HL-60 (cell line): ENCODE measurements at regions not wholly inside any gene's neighbourhood (a gene's known extent, or its start where the extent isn't known, plus 50 kb on each side); places are given as distances from the start of the nearest gene placed in this dataset.

Experiments used
- DNase-seq, 2 experiments: peaks; one replicate each; pipeline ENCODE4 v3.0.0-alpha.2; 2010 to 2020; ENCODE audit warnings: low read depth in 1 of 2, low spot score in 1 of 2
- H3K27ac ChIP-seq: fragments of 250-450 bp; sonication (Bioruptor Pico); replicated peaks from 2 replicates; pipeline ENCODE4 v1.5.1; 2020; ENCODE audit warnings: mild to moderate bottlenecking, moderate library complexity
- H3K27me3 ChIP-seq: fragments of 250-450 bp; sonication (Bioruptor Pico); 2 replicates; pipeline ENCODE4 v1.5.1; 2021; ENCODE audit warnings: mild to moderate bottlenecking, moderate library complexity; ENCODE audit not compliant: insufficient read depth, poor library complexity, severe bottlenecking
- H3K4me3 ChIP-seq: replicated peaks from 2 replicates; pipeline ENCODE4 v1.5.1; 2011; ENCODE audit warnings: mild to moderate bottlenecking, control low read depth, low read length; ENCODE audit not compliant: insufficient read depth
- CTCF ChIP-seq: IDR thresholded peaks from one replicate; pipeline ENCODE4 v1.5.1; 2011; ENCODE audit warnings: low read length, control low read depth, inconsistent platforms; ENCODE audit not compliant: insufficient read depth
- GABPA ChIP-seq: IDR thresholded peaks from 2 replicates; pipeline ENCODE4 v1.6.1; 2012; ENCODE audit warnings: low read depth
- POLR2AphosphoS5 ChIP-seq: IDR thresholded peaks from 2 replicates; pipeline ENCODE4 v1.6.1; 2012; ENCODE audit warnings: low read depth
- SPI1 ChIP-seq: IDR thresholded peaks from 2 replicates; pipeline ENCODE4 v1.6.1; 2012; ENCODE audit warnings: low read depth, mild to moderate bottlenecking, borderline replicate concordance
- TF ChIP-seq, protein P1 (sequence below): IDR thresholded peaks from 2 replicates; pipeline ENCODE4 v1.6.1; 2012; ENCODE audit warnings: low read depth; ENCODE audit not compliant: insufficient replicate concordance

DNA sequence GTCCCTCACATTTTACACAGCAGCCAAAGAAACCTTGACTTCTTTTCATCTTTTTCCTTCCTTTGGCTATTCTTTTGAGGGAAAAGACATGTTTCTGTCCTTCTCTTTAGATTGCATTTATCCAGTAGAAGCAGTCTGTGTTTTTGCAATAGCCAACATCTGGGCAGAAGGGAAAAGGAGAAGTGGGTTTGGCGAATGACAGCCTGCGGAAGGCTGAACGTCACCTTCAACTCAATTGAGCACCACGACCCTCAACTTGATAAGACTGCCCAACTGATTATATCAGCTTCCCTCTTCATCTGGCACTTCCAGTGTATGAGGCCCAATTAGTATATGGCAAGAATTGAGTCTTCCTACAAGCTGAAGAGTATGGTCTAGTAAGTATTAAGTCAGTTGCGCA lies 1997.6 kb upstream of the WWC1 start:
- TF ChIP-seq SPI1, result peak; percentile 74
- TF ChIP-seq POLR2AphosphoS5, result no peak
- TF ChIP-seq CTCF, result no peak
- no peak for TF ChIP-seq GABPA
- Histone ChIP-seq H3K27ac (no peak overlapping the region), H3K27me3 (no peaks in the 10 kb centered on the region), H3K4me3 (no peak overlapping the region)
- peak in 1 of 2 experiments; percentile 2 for DNase-seq

- H3K27ac ChIP-seq, result no peak overlapping the region
- no peaks in the 10 kb centered on the region for H3K27me3 ChIP-seq
- no peak for TF ChIP-seq POLR2AphosphoS5
- TF ChIP-seq SPI1, result no peak
- TF ChIP-seq, protein P1, sequence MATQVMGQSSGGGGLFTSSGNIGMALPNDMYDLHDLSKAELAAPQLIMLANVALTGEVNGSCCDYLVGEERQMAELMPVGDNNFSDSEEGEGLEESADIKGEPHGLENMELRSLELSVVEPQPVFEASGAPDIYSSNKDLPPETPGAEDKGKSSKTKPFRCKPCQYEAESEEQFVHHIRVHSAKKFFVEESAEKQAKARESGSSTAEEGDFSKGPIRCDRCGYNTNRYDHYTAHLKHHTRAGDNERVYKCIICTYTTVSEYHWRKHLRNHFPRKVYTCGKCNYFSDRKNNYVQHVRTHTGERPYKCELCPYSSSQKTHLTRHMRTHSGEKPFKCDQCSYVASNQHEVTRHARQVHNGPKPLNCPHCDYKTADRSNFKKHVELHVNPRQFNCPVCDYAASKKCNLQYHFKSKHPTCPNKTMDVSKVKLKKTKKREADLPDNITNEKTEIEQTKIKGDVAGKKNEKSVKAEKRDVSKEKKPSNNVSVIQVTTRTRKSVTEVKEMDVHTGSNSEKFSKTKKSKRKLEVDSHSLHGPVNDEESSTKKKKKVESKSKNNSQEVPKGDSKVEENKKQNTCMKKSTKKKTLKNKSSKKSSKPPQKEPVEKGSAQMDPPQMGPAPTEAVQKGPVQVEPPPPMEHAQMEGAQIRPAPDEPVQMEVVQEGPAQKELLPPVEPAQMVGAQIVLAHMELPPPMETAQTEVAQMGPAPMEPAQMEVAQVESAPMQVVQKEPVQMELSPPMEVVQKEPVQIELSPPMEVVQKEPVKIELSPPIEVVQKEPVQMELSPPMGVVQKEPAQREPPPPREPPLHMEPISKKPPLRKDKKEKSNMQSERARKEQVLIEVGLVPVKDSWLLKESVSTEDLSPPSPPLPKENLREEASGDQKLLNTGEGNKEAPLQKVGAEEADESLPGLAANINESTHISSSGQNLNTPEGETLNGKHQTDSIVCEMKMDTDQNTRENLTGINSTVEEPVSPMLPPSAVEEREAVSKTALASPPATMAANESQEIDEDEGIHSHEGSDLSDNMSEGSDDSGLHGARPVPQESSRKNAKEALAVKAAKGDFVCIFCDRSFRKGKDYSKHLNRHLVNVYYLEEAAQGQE, result no peak
- TF ChIP-seq GABPA, result no peak
- no peak for TF ChIP-seq CTCF
- no peak overlapping the region for H3K4me3 ChIP-seq
- no peak for DNase-seq
Observed at GRCh38 chr5:166302166-166302565, 1989.3 kb upstream of the WWC1 start.

DNA sequence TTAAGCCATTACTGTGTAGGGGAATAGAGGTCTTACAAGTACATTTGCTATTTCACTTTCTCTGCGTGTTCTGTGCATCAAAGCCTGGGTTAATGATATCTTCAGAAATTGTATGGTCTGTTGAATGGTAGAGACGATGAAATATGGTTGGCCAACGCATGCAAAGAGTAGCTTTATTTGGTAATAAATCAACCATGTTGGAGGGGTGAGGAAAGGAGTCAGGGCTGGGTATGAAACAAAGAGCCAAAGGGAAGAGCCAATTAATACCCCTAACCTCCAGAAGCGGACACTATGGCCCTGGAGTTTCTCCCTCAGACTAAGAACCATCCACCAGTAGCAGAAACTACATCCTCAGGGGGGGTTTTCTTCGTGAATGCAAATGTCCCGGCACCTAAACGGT lies 1974.0 kb upstream of the WWC1 start:
- Histone ChIP-seq H3K4me3 (no peak overlapping the region), H3K27me3 (no peaks in the 10 kb centered on the region), H3K27ac (no peak overlapping the region)
- TF ChIP-seq GABPA, result no peak
- TF ChIP-seq CTCF, result no peak
- TF ChIP-seq SPI1, result no peak
- TF ChIP-seq POLR2AphosphoS5, result no peak
- TF ChIP-seq, protein P1, result no peak
- no peak for DNase-seq

DNA sequence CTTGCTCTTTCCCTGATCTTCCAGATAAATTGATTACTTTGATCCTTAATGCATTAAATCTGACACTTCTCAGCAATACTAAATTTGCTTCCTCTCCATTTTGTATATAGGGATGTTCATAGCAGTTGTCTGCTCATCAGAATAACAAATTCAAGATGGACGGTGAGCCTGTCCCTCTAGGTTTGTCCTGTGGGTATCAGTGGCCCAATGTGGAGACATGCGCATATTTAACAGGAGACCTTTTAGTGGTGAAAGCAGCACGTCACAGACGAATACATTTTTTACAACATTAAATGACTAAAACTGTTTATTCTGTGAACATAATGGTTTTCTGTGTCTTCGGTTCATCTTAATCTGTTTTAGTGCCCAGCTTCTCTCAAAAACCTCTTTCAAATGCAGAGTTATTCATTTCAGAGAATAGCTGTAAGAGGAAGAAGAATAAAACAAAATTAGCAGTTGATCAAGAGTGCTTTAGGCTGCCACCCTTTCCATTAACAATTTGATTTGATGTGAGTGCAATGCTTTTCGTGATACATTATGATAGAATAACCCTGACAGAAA lies 1970.4 kb upstream of the WWC1 start:
- DNase-seq, result no peak
- no peaks in the 10 kb centered on the region for H3K27me3 ChIP-seq
- H3K4me3 ChIP-seq, result no peak overlapping the region
- H3K27ac ChIP-seq, result no peak overlapping the region
- TF ChIP-seq SPI1 (no peak), POLR2AphosphoS5 (no peak), GABPA (no peak)
- TF ChIP-seq, protein P1, result no peak
